RKO (cell line): ENCODE measurements at regions not wholly inside any gene's neighbourhood (a gene's known extent, or its start where the extent isn't known, plus 50 kb on each side); places are given as distances from the start of the nearest gene placed in this dataset.
"Not testable (repeated sequence)": the region's sequence is repeated elsewhere in the genome, so short reads cannot be mapped to it uniquely, and the experiment has no call there.

Experiments used
- DNase-seq: peaks from one replicate; pipeline ENCODE4 v3.0.0-alpha.2; 2016; ENCODE audit warnings: low spot score

GRCh38 chr2:47652061-47652690 is 81.4 kb upstream of the KCNK12 start:
- no peak for DNase-seq

- DNase-seq, result no peak
Observed at GRCh38 chr2:47651296-47651695, 80.5 kb upstream of the KCNK12 start.

- no peak for DNase-seq
Observed at GRCh38 chr2:47650001-47650535, 79.3 kb upstream of the KCNK12 start.

- no peak for DNase-seq
Observed at GRCh38 chr2:47645246-47645645, 74.5 kb upstream of the KCNK12 start.

- no peak for DNase-seq
Observed at GRCh38 chr2:47644351-47644750, 73.6 kb upstream of the KCNK12 start.

GRCh38 chr2:47641366-47641765 is 70.6 kb upstream of the KCNK12 start:
- no peak for DNase-seq

- DNase-seq, result no peak
Observed at GRCh38 chr2:47640356-47640755, 69.6 kb upstream of the KCNK12 start.

- no peak for DNase-seq
Observed at GRCh38 chr2:47639467-47639866, 68.7 kb upstream of the KCNK12 start.

GRCh38 chr2:47638430-47638829 is 67.6 kb upstream of the KCNK12 start:
- no peak for DNase-seq

- DNase-seq, result no peak
Observed at GRCh38 chr2:47636596-47637264, 65.9 kb upstream of the KCNK12 start.

- DNase-seq, result no peak
Observed at GRCh38 chr2:47636176-47636575, 65.4 kb upstream of the KCNK12 start.

- DNase-seq, result no peak
Observed at GRCh38 chr2:47632754-47633153, 62.0 kb upstream of the KCNK12 start.

- peak; percentile 68 for DNase-seq
Observed at GRCh38 chr2:47631792-47632398, 61.1 kb upstream of the KCNK12 start.

GRCh38 chr2:47631306-47631705 is 60.5 kb upstream of the KCNK12 start:
- no peak for DNase-seq

- DNase-seq, result no peak
Observed at GRCh38 chr2:47629501-47630460, 59.0 kb upstream of the KCNK12 start.

- DNase-seq, result no peak
Observed at GRCh38 chr2:47628904-47629303, 58.1 kb upstream of the KCNK12 start.

GRCh38 chr2:47626664-47627063 is 55.9 kb upstream of the KCNK12 start:
- no peak for DNase-seq

- not testable (repeated sequence) for DNase-seq
Observed at GRCh38 chr2:47623140-47623539, 52.4 kb upstream of the KCNK12 start.

GRCh38 chr2:47620770-47621437 is 50.1 kb upstream of the KCNK12 start:
- no peak for DNase-seq
